ES-I3 (cell line): ENCODE measurements at regions not wholly inside any gene's neighbourhood (a gene's known extent, or its start where the extent isn't known, plus 50 kb on each side); places are given as distances from the start of the nearest gene placed in this dataset.
A peak's percentile ranks its signal among the peaks of the same experiment; 100 is the strongest.

Source experiments
- H3K36me3 ChIP-seq: 2 replicates; pipeline ENCODE4 v1.6.1; 2013; ENCODE audit warnings: mild to moderate bottlenecking, low read length, control low read depth, moderate library complexity; ENCODE audit not compliant: insufficient read depth
- H3K4me1 ChIP-seq: 2 replicates; pipeline ENCODE4 v1.6.1; 2013; ENCODE audit warnings: mild to moderate bottlenecking, control low read depth, low read length; ENCODE audit not compliant: insufficient read depth
- H3K9ac ChIP-seq: 2 replicates; pipeline ENCODE4 v1.6.1; 2013; ENCODE audit warnings: low read depth, mild to moderate bottlenecking, low read length, moderate library complexity
- H3K9me3 ChIP-seq: 2 replicates; pipeline ENCODE4 v1.6.1; 2013; ENCODE audit warnings: mild to moderate bottlenecking, low read length, moderate library complexity; ENCODE audit not compliant: control insufficient read depth, insufficient read depth

DNA sequence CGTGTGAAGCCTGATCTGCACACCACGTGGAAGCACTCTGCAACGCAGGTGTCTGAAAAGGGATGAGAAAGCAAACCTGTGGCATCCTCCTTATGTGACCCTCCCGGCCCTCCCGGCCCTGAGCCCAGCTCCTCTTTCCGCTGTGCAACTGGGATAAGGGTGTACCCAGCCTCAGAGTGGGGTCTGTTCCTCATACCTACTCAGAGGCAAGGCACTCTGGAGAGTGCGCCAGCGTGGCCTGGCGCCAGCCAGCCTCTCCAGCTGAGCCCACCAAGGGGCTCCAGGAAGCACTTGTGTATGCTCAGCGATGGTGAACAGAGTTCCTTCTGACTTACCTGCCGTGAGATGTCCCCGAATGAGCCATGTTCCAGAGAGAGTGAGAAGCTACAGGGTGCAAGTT is 102.8 kb downstream of the IRX1 start:
- Histone ChIP-seq H3K4me1 (no peaks in the 10 kb centered on the region; the same call in 1 of the 2 replicates), H3K36me3 (no peaks in the 10 kb centered on the region), H3K9ac (no peak overlapping the region), H3K9me3 (no peaks in the 10 kb centered on the region)

DNA sequence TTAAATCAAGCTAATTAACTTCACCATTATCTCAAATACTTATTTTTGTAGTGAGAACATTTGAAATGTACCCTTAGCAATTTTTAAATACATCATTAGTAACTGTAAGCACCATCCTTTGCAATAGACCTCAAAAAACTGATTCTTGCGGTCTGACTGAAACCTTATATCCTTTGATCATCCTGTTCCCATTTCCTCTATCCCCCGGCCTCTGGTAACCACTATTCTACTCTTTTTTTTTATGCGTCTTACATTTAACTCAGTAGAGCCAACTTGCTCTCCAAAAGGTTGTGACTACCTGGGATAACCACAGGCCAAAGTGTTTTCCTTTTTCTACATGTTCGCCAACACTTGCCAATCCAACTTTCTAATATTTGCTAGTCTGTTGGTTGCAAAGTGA is 106.1 kb downstream of the IRX1 start:
- H3K9ac ChIP-seq = no peak overlapping the region
- H3K36me3 ChIP-seq = no peaks in the 10 kb centered on the region
- no peaks in the 10 kb centered on the region for H3K9me3 ChIP-seq
- no peaks in the 10 kb centered on the region; the same call in 1 of the 2 replicates for H3K4me1 ChIP-seq

DNA sequence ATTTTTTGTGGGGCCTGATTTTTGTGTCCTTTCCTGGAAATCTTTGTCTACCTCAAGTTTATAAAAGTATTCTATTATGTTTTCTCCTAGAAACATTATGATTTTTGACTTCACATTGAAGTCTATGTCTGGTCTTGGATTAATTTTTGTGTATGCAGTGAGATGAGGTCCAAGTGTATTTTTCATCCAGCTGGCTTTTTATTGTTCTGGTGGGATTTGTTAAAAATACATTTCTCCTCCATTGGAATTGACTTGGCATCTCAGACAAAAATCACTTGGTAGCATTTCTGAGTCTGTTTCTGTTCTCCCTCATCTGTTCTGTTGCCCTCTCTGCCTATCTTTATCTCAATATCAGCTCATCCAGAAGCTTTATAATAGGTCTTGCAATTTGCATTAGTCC is 109.0 kb downstream of the IRX1 start:
- H3K4me1 ChIP-seq = peaks cover 2% of the 10 kb centered on the region
- no peaks in the 10 kb centered on the region for H3K9me3 ChIP-seq
- no peaks in the 10 kb centered on the region for H3K36me3 ChIP-seq

DNA sequence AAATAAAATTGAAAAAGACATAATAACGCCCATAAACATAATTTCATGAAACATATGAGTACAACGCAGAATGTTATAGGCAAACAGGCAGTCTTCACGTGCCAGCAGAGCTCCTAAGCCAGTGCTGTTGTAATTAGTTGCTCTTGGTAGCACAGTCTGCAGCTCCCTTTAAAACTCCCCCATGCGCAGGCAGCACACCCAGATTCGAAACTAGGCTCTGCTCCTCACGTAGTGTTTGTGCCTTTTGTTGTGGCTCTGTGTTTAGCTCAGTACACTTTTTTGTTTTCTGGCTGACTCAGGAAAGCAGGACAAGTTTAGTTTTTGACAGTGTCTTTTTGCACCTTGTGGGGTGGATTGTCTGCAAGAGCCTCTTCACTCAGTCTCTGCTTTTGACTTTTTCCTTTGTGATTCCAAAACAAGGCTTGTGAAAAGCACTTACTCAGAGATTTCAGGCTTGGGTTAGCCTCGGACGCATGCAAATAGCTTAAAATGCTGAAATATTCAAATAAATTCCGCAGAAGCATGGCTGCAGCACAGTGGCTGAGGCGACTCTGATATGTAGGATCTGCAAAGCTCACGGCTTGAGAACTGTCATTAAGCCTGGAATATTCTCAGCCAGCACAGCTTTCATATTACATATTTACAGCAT is 113.6 kb downstream of the IRX1 start:
- peaks cover 9% of the 10 kb centered on the region for H3K4me1 ChIP-seq
- H3K36me3 ChIP-seq = no peaks in the 10 kb centered on the region
- H3K9me3 ChIP-seq = no peaks in the 10 kb centered on the region
- H3K9ac ChIP-seq = peak overlapping the region; percentile 25; the same call in 1 of the 2 replicates

More for the DNA sequence above, 109.0 kb downstream of the IRX1 start:
- no peak overlapping the region for H3K9ac ChIP-seq

DNA sequence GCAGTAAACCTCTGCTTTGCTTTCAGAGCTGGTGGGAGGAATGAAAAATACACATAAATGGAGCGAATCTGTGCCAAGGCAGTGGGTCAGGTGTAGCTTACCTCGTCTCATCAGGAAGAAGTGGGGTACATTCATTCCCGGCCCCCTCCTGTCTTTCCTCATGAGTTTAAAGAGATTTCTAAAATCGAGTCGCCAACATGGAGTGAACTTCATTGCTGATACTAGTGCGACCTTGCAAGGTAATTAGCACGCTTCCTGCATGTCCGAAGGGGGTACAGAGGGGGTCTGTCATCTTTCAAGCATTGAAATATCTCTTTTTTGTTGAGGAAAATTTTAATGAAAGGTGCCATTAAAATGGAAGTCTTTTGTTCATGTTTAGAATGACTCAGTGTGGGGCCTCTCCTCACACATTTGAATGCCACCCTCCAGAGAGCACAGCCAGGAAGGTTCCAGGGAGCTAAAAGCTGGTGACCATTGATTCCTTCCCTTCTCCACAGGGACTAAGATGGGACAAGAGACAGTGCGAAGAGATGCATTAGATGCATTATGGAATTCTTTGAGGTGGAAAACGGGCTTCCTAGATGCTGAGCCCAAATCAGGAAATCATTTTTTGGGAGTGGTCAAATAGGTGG is 114.2 kb downstream of the IRX1 start:
- Histone ChIP-seq H3K4me1 (peaks cover 9% of the 10 kb centered on the region), H3K9ac (peak overlapping the region; percentile 25; the same call in 1 of the 2 replicates), H3K36me3 (no peaks in the 10 kb centered on the region), H3K9me3 (no peaks in the 10 kb centered on the region)

DNA sequence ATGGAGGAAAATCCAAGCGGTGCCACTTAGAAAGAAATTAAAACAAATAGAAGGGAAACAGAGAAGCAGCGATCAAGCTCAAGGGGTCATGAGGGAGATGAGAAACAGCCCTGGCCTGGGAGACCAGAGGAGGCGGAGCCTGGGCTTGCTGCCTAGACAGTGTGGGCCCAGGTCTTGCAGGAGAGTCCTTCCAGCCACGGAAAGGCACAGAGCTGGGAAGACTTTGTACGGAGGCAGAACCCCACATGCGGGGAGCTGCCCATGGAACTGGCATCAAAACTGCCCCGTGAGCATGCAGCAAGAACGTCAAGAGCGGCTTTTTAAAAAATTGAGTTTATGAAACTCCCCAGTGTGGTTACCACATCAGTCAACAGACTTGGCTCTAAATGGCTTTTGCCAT is 119.4 kb downstream of the IRX1 start:
- Histone ChIP-seq H3K36me3 (no peaks in the 10 kb centered on the region), H3K9me3 (no peaks in the 10 kb centered on the region), H3K4me1 (peaks cover 3% of the 10 kb centered on the region; the same call in 1 of the 2 replicates)

DNA sequence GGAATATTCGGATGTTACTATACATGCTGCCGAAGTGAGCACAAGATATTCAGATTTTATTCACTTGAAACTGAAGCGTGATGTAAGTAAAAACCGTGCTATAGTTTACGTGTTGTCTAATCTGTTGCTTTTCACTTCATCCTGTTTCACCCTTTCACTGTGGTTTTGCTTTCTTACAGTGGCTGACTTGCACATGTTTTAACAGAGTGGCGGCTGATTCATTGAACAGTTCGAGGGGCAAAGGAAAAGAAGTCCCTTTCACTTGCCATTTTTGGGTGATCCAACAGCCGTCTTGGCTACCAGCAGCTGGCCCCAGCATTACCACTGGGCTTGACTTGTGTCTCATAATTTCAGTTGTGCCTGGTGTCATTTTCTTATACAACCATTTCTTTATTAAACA is 134.0 kb downstream of the IRX1 start:
- no peaks in the 10 kb centered on the region for H3K36me3 ChIP-seq
- H3K9me3 ChIP-seq = no peaks in the 10 kb centered on the region
- H3K4me1 ChIP-seq = no peaks in the 10 kb centered on the region
- H3K9ac ChIP-seq = no peak overlapping the region

More for the DNA sequence above, 119.4 kb downstream of the IRX1 start:
- H3K9ac ChIP-seq = no peak overlapping the region

DNA sequence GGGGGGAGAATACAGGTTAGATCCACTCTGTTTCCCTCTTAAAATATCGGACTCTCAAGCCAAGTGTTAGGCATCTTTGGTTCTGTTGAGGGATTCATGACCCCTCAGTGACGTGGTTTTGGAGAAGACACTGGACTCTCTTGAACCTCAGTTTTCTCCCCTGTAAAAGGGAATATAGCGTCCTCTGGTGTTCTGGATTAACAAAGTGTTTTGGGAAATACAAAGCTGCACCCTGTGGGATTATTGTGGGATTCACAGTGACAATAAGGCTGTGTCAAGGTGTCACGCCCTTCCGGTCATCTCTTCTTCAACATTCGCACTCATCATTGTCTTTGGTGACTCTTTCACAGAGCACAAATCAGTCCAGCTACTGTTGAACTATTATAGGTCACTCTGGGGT is 139.0 kb downstream of the IRX1 start:
- Histone ChIP-seq H3K36me3 (no peaks in the 10 kb centered on the region), H3K4me1 (no peaks in the 10 kb centered on the region), H3K9ac (no peak overlapping the region), H3K9me3 (no peaks in the 10 kb centered on the region)

DNA sequence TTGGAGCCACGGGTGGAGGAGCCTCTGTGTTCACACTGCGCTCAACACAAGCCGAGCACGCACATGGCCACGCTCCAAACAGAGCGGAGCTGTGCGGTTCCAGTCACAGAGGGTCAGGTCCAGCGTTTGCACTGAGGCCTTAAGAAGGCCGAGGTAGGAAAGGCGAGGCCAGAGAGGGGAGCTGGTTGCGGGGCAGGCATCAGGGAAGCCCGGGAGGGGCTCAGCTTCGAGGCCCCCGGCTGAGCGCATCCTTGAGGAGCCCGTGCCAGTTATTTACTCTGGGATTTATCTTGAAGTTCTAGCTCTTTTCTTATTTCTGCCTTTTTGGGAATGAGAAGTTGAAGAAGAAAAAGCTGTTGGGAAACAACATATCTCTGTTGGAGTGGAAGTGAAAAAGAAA is 140.8 kb downstream of the IRX1 start:
- H3K9me3 ChIP-seq = no peaks in the 10 kb centered on the region
- no peak overlapping the region for H3K9ac ChIP-seq
- H3K36me3 ChIP-seq = no peaks in the 10 kb centered on the region
- H3K4me1 ChIP-seq = no peaks in the 10 kb centered on the region

DNA sequence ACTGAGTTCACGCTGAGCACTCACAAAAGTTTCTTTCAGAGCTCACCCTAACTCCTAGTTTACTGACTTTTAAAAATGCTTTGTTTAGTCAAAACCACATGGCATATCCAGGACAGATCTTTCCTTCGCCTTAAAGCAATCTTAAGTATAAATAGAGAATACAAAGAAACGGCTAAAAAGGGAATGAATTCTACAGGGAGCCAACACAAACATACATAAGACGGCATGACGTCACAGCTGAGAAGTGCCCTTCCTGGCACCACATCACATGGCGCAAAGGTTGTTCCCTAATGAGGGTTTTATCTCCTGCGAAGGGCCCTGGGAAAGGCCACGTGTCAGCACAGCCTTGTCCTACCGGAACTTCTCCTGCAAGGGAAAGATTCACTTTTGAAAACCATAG is 141.3 kb downstream of the IRX1 start:
- no peaks in the 10 kb centered on the region for H3K9me3 ChIP-seq
- H3K36me3 ChIP-seq = no peaks in the 10 kb centered on the region
- no peaks in the 10 kb centered on the region for H3K4me1 ChIP-seq
- H3K9ac ChIP-seq = no peak overlapping the region

DNA sequence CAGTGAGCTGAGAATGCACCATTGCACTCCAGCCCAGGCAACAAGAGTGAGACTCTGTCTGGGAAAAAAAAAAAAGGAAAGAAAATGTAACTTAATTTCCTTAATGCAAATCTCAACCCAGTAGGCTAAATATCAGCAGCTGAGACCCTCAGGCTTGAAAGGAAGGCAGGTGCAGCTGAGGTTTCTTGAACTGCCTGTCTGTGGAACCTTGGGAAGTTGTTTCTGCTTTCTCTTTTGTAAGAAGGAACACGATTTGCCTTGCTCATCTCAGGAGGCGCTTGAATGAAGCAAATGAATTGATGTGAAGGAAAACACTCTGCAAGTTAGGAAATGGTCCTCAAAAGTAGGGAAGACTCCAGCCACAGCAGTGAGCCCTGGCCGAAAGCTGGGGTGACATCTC is 143.3 kb downstream of the IRX1 start:
- no peaks in the 10 kb centered on the region for H3K36me3 ChIP-seq

DNA sequence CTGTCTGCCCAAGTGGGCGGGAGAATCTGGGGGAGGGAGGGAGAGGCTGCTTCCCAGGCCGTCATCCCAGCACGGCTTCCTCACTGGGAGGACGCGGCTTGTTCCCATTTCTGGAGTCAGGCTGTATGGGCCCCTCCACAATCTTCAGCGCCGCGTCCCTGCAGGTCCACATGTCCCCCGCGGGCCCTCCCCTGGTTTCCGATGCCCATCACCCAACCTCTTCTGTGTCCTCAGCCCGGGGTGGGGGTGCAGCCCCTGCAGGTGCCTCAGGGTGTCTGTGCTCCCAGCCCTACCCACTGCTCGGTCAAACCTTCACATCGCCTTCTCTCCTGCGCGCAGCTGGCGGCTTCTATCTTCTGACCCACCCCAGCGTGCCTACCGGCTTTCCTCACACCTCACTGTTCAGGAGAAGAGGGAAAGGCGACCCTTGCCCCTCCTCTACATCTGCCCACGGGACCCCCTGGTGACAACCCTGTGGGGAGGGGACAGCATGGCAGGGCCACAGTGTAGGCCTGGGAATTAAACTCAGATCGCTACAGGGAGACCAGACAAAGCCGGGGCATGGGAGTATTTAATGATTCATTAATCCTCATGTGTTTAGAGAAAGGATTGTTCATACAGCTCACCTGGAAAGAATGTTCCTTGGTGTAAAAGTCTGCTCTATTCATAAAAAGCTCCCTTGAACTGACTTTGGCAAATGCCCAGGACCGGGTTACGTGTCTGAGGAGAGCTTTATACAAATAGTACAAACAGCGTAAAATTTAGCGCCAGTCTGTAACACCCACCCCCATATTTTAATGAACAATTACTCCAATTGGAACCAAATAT is 145.1 kb downstream of the IRX1 start:
- H3K4me1 ChIP-seq = no peaks in the 10 kb centered on the region
- H3K9me3 ChIP-seq = no peaks in the 10 kb centered on the region
- no peak overlapping the region for H3K9ac ChIP-seq
- H3K36me3 ChIP-seq = no peaks in the 10 kb centered on the region

More for the DNA sequence above, 143.3 kb downstream of the IRX1 start:
- Histone ChIP-seq H3K9me3 (no peaks in the 10 kb centered on the region), H3K4me1 (no peaks in the 10 kb centered on the region), H3K9ac (no peak overlapping the region)

DNA sequence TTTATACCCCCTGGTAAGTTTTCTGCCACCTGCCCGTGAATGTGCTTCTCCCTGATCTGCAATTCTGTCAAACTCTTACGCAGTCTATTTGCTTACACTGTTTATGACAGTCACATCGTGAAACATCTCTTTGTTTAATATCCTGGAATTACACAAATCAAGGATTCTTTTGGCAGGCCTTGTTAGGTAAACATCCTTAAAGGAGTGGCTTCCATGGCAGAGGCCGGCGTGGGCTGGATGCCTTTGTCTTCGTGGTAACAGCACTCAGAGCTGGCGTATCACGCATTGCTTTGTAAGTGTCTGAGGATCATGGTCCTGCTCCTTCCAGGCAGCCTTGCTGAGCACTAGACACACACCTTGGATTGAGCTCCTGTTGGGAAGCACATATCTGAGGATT is 145.7 kb downstream of the IRX1 start:
- no peaks in the 10 kb centered on the region for H3K4me1 ChIP-seq
- no peaks in the 10 kb centered on the region for H3K36me3 ChIP-seq
- no peaks in the 10 kb centered on the region for H3K9me3 ChIP-seq
- H3K9ac ChIP-seq = no peak overlapping the region

DNA sequence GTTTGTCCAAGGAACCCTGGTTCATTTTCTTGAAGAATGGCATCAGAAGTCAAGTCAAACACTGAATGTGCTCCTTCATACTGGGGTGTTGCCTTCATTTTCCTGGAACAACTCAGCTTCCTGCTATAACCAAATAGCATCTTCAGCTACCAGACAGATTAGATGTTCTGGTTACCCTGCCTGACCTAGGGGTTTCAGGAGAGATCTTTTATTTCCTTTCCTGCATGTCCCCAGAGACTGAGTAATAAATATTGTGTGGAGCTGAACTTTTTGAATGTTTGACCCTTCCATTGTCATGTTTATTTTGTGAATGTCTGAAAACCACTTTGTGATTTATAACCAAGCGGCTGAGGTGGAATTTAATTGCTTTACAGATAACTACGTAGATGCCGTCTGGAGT is 147.1 kb downstream of the IRX1 start:
- H3K9ac ChIP-seq = no peak overlapping the region
- peaks cover 2% of the 10 kb centered on the region; the same call in 1 of the 2 replicates for H3K9me3 ChIP-seq
- no peaks in the 10 kb centered on the region for H3K4me1 ChIP-seq
- H3K36me3 ChIP-seq = no peaks in the 10 kb centered on the region
